ENCODE measurements at regions not wholly inside any gene's neighbourhood (a gene's known extent, or its start where the extent isn't known, plus 50 kb on each side); places are given as distances from the start of the nearest gene placed in this dataset.

GRCh38 chr6:56406276-56407269 is 159.2 kb upstream of the COL21A1 start:
- no peak for TF ChIP-seq CTCF (IDR thresholded peaks at IDR 0.05)
- TF ChIP-seq POLR2A (IDR thresholded peaks at IDR 0.05): no peak

Measured in adrenal gland (tissue), 5 donors.